GM18861 (cell line): ENCODE measurements at regions not wholly inside any gene's neighbourhood (a gene's known extent, or its start where the extent isn't known, plus 50 kb on each side); places are given as distances from the start of the nearest gene placed in this dataset.
"Not testable (repeated sequence)": the region's sequence is repeated elsewhere in the genome, so short reads cannot be mapped to it uniquely, and the experiment has no call there.

ENCODE experiments used
- ATAC-seq: cut with Tn5 transposase; IDR thresholded peaks from one replicate; pipeline ENCODE4 v1.9.1; 2021; ENCODE audit not compliant: unreplicated experiment

GRCh38 chr5:164076556-164076955, 571.1 kb downstream of the MAT2B start:
- no peak for ATAC-seq

GRCh38 chr5:164090358-164090757, 584.9 kb downstream of the MAT2B start:
- no peak for ATAC-seq

DNA sequence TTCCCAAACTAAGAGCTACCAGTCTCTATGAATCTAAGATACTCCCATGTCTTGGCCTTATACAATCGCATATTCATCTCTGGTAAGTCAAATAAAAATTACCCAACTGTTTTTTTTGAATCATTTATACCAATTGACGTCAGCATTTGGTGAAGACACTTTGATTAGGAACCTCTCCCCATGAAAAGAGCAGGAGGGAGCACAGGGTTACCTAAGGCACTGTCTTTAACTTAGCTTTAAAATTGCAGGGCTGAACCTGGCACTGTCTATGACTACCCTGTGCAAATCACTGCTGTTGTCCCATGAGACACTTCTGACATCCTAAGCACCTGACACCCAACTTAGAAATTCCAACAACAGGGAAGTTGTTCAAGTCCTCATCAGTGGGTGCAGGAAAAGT, 586.4 kb downstream of the MAT2B start:
- ATAC-seq: no peak

GRCh38 chr5:164094291-164094690, 588.9 kb downstream of the MAT2B start:
- no peak for ATAC-seq

GRCh38 chr5:164097749-164098148, 592.3 kb downstream of the MAT2B start:
- no peak for ATAC-seq

DNA sequence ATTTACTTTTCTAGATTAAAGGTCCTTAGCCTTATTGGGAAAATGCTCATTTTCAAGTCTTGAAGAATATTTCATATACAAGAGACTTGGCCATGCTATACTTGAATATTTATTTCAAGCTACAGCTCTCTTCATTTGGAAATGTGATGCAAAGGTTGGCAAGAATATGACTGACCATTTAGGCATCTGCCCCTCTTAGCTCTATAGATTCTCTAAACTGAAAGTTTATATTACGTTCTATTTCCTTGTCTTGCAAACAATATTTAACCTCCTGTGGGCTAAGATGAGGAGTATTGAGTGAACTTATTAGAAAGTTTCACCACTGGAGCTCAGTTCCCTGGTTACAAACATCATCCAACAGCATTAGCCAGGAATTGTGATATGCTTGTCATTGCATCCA, 593.1 kb downstream of the MAT2B start:
- no peak for ATAC-seq

DNA sequence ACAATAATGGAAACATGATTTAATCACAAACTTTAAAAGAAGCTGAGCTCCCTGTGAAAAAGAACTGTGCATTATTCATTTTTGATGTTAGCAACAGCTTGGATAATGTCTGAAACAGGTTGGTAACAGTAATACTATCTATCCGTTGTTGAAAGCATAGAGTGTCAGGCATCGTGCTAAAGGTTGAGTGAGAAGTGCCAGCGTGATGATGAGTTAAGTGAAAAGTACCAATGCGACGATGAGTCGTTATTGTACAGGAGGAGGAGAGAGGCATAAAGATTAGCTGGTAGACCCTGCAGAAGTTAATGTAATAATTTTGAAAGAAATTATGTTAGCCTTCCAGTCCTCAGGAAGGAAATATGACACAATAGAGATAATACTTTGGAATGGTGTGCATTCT, 593.6 kb downstream of the MAT2B start:
- no peak for ATAC-seq

DNA sequence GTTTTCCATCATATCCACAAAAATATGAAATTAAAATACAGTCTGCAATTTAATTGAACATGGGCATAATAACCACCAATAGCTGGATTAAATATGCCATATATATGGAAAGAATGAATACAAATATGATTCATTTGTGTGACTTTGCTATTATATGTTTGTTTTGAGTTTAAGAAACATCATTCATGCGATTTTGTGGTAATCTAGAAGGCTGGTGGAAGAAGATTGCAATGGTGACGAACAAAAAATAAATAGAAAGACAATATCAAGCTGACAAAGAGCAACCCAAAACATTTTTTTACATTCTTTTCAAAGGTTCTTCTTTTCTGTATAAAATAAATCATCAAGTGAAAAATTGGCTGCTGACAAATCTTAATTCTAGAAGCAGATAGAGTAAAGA, 610.0 kb downstream of the MAT2B start:
- no peak for ATAC-seq

DNA sequence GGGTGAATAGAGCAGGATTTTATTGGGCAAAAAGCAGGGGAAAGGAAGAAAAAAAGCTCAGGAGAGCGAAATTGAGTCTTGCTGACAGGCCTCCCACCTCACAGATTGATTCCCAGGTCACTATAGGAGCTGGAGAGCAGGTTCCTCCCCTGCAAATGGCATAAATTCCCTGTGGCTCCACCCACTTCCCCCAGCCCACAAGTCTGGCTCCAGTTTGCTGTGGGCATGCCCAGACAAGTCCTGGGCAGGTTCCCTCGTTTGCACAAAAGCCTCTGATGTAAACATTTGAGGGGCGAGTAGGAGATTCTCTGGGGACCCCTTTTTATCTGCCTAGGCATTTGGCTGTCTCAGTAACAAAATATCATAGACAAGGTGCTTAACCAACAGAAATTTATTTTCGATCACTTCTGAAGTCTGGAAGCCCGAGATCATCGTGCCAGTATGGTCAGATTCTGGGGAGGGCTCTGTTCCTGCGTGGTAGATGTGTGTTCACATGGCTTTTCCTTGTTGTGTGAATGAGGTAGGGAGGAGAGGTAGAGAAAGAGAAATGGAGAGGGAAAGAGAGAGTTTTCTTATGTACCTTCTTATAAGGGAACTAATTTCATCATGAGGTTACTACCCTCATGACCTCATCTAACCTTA, 614.5 kb downstream of the MAT2B start:
- peak; percentile 73 for ATAC-seq

DNA sequence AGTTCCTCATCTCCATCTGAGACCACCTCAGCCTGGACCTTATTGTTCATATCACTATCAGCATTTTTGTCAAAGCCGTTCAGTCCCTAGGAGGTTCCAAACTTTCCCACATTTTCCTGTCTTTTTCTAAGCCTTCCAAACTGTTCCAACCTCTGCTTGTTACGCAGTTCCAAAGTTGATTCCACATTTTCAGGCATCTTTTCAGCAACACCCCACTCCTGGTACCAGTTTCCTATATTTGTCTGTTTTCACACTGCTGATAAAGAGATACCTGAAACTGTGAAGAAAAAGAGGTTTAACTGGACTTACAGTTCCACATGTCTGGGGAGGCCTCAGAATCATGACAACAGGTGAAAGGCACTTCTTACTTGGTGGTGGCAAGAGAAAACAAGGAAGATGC, 622.1 kb downstream of the MAT2B start:
- ATAC-seq: no peak

- ATAC-seq: no peak
These were observed 626.9 kb downstream of the MAT2B start for GRCh38 chr5:164132358-164132757.

GRCh38 chr5:164137095-164137494, 631.7 kb downstream of the MAT2B start:
- no peak for ATAC-seq

GRCh38 chr5:164139423-164139822, 634.0 kb downstream of the MAT2B start:
- peak; percentile 86 for ATAC-seq

DNA sequence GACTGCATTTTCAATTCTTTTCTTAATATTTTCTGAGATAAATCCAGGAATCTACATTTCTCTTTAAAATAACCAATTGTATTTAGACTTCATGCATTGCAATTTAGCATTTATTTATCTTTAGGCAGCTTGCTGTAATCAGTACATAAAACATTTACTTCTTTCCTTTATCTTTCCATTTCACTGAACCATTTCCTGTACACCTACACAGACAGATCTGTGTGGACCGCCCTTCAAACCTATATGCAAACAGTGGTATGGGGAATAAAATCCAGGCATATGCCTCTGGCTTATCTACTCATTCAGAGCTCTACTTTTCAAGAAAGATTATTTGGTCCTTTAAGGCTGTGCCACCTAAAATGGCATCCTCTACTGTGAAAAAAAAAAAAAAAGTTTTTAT, 640.0 kb downstream of the MAT2B start:
- ATAC-seq: no peak

GRCh38 chr5:164146223-164146622, 640.8 kb downstream of the MAT2B start:
- ATAC-seq: no peak

DNA sequence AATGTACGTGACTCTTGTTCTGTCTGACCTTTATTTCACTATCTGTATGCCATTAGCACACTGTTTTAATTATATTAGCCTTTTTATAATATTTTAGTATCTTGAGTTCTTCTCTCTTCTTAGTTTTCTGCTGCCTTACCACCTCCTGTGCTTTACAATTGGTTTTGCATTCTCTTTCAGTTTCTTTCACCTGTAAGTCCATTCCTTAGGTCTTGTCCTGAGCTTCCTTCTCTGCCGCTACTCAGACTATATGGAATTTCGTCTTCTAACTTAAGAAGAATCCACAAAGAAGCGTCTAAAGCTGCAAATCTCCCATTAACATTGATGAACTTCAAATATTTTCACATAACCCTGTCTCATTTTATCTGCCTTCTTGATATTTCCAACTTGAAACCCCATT, 642.9 kb downstream of the MAT2B start:
- ATAC-seq: no peak

DNA sequence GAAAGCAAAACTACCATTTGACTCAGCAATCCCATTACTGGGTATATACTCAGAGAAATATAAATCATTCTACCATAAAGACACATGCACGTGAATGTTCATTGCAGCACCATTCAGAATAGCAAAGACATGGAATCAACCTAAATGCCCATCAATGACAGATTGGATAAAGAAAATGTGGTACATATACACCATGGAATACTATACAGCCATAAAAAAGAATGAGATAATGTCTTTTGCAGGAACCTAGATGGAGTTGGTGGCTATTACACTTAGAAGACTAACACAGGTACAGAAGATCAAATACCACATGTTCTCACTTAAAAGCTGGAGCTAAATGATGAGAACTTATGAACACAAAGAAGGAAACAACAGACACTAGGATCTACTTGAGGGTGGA, 647.1 kb downstream of the MAT2B start:
- not testable (repeated sequence) for ATAC-seq

- no peak for ATAC-seq
These were observed 648.2 kb downstream of the MAT2B start for GRCh38 chr5:164153469-164154172.

DNA sequence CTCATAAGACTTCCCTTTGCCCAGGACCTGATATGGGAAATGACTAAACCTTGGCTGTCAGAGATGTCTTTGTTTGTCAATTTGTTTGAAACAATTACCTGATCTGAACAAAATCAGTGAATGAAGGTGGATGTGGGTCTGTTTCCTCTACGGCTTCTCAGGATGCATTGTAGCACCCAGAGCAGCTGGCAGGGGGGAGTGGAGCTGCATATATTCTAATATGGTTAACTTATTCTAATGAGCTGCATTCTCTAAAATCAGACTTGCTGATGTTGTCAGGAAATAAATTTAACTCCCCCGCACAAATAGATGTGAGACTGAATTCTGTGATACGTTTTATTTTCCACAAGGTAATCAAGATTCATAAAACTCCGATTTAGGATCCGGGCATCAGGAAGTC, 665.4 kb downstream of the MAT2B start:
- ATAC-seq: no peak

DNA sequence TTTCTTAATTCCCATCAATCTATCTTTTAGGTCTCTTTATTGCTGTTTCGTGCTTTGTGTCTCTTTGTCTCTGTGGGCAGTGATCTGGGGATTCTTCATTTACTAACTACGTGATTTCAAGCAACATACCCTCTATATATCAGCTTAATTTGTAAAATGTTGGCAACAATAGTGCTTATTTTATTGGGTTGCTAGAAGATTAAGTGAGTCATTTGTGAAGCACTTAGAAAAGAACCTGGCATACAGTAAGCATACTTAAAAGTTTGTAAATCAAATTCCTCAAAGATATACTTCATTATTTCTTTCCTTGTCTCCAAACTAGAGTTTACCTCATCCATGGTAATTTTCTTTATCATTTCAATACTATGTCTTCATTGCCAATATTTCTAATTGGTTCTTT, 669.7 kb downstream of the MAT2B start:
- ATAC-seq: no peak

DNA sequence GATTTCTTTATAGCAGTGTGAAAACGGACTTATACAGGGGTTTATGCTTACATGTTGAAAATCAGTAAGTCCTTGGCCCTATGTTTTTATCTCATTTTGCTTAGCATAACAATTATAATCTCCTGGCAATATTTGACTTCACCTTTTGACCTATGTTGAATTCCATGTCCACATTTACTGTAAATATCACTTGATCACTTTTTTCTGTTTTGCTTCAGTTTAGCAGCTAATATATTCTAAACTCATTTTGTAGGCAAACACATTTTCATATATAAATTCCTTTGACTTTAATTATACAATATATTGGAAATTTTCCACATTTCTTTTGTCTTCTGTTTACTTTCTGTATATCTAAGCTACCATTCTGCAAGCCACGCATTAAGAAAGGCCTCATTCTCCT, 674.0 kb downstream of the MAT2B start:
- ATAC-seq: no peak

GRCh38 chr5:164181604-164182003, 676.2 kb downstream of the MAT2B start:
- ATAC-seq: no peak

GRCh38 chr5:164184158-164184557, 678.7 kb downstream of the MAT2B start:
- no peak for ATAC-seq
